RCC 7860 (cell line): ENCODE measurements at regions not wholly inside any gene's neighbourhood (a gene's known extent, or its start where the extent isn't known, plus 50 kb on each side); places are given as distances from the start of the nearest gene placed in this dataset.
A peak's percentile ranks its signal among the peaks of the same experiment; 100 is the strongest.
"Not testable (repeated sequence)": the region's sequence is repeated elsewhere in the genome, so short reads cannot be mapped to it uniquely, and the experiment has no call there.

ENCODE experiments used
- DNase-seq: peaks from one replicate; pipeline ENCODE4 v3.0.0-alpha.2; 2015; ENCODE audit warnings: low spot score
- FAIRE-seq: peaks from 2 replicates; lab custom pipeline; 2012; peaks lifted over from hg19 to GRCh38; lab: Jason Lieb, UNC

DNA sequence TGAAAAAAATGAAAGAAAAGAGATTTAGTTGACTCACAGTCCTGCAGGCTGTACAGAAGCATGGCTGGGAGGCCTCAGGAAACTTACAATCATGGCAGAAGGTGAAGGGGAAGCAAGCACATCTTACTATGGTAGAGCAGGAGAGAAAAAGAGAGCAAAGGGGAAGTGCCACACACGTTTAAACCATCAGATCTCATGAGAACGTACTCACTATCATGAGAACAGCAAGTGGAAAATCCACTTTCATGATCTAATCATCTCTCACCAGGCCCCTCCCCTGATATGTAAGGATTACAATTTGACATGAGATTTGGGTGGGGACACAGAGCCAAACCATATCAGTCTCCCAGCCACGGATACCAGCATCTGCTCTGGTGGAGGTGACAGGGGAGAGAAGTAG lies 50.8 kb upstream of the CPOX start:
- no peak for FAIRE-seq
- no peak for DNase-seq

DNA sequence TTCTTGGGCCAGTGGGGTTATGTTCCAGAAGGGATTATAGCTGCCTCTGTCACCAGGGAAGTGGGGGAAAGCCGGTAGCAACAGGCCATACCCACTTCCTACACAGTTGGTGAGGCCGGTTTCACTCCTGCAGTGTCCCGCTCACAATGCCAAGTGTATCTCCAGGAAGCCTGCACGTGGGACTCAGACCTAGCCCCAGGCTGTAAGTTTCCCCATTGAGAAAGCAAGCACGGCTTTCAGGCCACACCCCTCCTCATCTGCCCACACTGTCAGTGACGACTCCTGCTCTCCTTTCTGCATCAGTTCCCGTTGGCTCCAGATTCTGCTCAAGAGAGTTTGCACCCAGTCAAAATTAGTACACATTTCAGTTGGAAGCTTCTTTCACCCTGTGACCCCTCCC lies 51.6 kb upstream of the CPOX start:
- no peak for DNase-seq
- no peak for FAIRE-seq

DNA sequence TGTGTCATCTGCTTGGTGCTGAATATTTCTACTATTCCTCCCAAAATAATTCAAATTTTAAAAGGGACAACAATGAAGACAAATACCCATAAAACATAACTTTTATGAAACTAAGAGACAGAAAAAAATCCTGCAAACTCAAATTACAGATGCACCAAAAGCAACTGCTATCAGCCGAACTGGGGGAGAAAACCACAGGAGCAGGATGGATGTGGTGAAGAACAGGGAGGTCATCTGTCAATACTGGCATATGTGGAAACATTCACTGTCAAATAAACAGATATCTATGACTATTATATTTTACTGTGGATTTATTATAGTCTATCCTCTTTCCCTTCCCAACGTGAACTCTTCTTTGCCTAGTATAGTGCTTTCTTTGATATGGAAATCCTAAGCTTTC lies 53.3 kb upstream of the CPOX start:
- no peak for DNase-seq
- FAIRE-seq = no peak

DNA sequence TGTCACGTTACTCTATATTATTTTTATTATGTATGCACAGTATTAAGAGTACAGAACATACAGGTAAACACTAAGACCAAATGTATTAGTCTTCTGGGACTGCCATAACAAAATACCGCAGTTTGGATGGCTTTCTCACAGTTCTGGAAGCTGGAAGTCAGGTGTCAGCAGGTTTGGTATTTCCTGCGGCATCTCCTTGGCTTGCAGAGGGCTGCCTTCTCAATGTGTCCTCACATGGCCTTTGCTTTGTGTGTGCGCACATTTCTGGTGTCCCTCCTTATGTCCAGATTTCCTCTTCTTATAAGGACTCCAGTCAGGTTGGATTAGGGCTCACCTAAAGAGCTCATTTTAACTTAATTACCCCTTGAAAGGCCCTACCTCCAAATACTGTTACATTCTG lies 53.8 kb upstream of the CPOX start:
- DNase-seq (no peak), FAIRE-seq (no peak)

DNA sequence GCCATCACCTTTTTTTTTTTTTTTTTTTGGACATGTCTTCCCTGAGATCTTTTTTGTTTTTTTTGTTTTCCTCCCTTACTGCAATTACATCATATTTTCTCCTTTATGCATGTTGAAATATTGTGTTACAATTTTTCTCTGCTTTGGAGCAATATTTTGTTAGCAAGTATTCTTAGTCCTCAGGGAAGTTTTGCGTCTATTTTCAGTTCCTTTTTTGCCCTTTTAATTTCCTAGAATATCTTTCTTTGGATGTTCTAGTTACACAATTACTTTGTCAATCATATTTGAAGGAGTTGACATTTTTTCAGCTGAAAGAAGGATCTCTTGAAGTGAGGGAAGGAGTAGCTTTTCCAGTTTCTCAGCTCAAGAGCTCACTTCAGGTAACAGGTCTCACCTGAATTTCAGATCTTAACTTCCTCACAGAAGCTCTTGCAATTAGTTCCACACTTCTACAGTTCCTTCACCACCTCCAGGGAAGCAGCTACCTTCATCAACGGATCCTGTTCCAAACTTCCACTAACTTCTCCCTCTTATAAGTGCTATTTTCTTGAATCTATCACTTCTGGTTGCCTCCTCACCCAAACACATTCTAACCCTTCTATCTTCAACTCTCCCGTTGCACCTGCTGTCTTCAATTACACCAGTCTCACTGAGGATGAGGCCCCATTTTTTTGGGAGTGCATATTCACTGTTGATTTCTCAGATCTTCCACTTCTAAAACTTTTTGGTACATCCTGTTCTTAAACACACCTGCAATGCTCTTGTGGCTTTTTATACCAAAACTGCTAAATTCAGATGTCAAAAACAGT lies 57.8 kb upstream of the CPOX start:
- no peak for DNase-seq
- FAIRE-seq = no peak

DNA sequence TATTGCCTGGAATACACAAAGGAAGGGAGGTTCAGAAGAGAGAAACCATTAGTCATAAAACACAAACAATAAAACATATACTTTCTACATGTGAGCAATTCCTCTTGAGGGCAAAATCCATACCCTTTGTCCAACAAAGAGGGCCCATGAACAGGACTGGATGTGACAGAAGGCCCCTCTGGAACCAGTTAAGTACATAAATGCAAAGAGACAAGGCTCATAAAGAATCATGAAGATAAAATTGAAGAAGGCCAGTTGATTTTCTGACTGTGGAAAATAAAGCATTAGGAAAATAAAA lies 58.3 kb upstream of the CPOX start:
- DNase-seq (no peak), FAIRE-seq (no peak)

DNA sequence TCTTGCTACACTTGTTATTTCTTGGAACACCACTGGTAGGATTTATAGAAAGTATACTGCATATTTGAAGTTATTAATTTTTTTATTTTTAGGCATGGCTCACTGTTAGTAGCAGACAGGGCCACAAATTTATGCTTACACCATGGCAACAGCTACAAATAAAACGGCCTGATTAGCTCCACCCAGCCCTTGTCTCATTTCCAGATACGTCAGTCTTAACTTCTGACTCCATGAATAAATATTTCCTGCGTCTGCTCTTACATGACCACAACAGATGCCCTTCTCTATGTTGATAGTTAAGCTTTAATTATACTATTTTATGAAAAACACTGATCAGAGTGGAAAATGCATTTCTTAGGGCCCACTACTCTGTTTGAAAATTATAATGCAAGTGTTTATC lies 62.3 kb upstream of the CPOX start:
- FAIRE-seq = no peak
- no peak for DNase-seq

DNA sequence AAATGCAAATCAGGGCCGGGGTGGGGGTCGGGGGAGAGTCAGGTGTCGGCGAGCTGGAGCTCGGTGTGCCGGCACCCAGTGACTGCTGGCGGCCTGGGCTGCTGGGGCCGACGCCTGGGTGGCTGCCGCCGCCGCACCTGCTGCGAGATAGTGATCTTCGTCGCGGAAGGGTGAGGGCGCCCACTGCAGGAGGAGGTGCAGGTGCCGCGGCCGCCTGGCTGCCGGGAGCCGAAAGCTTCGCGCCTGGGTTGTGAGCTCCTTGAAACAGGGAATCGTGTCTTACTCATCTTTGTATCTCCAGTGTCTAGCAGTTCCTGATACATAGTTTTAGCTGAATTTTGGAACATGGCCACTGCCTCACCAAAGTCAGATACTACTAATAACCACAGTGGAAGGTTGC lies 64.0 kb upstream of the CPOX start:
- DNase-seq (no peak), FAIRE-seq (no peak)

DNA sequence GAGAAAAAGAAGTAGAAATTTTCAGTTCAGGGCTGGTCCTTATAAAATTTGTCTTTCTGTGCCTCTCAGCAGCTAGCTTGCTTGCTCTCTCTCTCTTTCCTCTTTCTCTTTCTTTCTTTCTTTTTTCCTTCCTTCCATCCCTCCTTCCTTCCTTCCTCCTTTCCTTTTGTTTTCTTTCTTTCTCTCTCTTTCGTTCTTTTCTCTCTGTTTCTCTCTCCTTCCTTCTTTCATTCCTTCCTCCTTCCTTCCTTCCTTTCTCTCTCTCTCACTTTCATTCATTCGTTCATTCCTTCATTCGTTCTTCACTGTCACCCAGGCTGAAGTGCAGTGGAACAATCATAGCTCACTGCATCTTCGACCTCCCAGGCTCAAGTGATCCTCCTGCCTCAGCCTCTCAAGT lies 69.3 kb upstream of the CPOX start:
- FAIRE-seq (no peak), DNase-seq (no peak)

DNA sequence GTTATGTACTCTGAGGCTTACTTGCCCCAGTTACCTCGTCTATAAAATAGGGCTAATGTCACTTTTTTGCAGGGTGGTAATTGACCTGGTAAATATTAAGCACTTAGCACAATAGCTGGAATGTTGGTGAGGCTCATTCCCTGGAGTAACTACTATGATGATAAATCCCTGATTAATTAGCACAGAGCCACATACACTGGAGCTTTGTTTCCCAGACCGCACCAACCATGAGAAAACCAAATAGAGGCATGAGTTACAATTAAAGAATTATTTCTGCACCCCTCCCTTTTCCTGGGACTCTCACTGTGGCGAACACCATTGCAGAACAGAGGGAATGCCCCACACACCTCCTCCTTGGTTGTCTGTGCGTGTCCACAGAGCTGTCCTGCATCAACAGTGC lies 76.6 kb upstream of the CPOX start:
- no peak for DNase-seq
- FAIRE-seq = no peak

DNA sequence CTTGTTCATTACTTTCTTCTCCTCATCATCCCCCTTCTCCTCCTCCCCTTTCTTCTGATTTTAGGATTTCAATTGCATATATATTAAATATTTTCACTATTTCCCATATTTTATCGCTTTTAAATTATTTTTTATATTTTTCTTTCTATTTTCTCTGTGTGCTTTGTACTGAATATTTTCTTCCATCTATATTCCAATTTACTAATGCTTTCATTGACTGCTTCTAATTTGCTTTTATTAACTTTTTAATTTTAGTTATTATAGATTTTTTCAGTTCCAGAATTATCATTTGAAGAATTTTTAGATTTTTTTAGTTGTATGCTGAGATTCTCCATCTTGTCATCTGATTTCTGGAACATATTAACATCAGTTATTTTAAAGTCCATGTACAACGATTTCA lies 83.2 kb upstream of the ST3GAL6 start:
- DNase-seq (no peak), FAIRE-seq (no peak)

DNA sequence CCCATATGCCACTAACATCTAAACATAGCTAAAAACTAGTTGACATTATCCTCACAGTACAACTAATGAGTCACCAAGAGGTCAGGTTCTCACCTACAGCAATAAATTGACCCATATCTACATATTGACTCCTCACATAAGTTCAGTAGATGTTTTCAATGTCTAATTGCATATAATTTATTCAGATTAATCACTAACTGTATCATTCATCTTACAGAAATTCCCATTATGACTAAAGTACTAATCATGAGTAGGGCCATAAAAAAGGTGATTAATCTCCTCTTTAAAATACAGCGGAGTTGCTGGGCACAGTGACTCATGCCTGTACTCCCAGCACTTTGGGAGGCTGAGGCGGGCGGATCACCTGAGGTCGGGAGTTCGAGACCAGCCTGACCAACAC lies 82.4 kb upstream of the ST3GAL6 start:
- DNase-seq = peak; percentile 67
- FAIRE-seq = peak; percentile 81

DNA sequence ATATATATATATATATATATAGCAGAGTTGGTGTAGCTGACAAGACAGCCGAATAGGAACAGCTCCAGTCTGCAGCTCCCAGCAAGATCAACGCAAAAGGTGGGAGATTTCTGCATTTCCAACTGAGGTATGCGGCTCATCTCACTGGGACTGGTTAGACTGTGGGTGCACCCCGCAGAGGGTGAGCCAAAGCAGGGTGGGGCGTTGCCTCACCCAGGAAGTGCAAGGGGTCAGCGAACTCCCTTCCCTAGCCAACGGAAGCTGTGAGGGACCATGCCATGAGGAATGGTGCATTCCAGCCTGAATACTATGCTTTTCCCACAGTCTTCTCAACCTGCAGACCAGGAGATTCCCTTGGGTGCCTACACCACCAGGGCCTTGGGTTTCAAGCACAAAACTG lies 81.7 kb upstream of the ST3GAL6 start:
- FAIRE-seq (no peak), DNase-seq (no peak)

DNA sequence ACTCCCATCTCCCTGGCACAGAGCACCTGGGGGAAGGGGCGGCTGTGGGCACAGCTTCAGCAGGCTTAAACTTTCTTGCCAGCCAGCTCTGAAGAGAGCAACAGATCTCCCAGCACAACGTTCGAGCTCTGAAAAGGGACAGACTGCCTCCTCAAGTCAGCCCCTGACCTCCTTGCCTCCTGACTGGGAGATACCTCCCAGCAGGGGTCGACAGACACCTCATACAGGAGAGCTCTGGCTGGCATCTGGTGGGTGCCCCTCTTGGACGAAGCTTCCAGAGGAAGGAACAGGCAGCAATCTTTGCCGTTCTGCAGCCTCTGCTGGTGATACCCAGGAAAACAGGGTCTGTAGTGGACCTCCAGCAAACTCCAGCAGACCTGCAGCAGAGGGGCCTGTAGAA lies 80.7 kb upstream of the ST3GAL6 start:
- FAIRE-seq = not testable (repeated sequence)

DNA sequence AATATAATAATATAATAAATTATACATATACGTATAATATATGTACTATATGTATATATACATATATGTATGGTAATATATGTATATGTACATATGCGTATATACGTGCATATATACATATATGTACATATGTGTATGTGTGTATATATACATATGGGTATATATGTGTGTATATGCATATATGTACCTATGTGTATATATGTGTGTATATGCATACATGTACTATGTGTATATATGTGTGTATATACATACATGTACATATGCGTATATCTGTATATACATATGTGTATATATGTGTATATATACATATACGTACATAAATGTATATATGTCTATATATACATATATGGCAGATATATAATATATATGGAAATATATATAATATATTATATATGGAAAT lies 74.8 kb upstream of the ST3GAL6 start:
- FAIRE-seq = no peak
- no peak for DNase-seq

More for the DNA sequence above, 80.7 kb upstream of the ST3GAL6 start:
- DNase-seq = not testable (repeated sequence)

DNA sequence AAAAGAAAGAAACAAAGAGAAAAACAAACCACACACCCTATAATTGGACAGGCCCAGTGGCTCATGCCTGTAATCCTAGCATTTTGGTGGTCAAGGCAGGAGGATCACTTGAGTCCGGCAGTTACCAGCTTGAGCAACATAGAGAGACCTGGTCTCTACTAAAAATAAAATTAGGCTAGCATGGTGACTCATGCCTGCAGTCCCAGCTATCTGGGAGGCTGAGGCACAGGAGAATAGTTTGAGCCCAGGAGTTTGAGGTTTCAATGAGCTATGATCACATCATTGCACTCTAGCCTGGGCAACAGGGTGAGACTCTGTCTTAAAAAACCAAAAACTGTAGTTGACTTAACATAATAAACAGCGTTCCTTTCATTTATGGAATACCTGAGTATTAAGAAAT lies 72.3 kb upstream of the ST3GAL6 start:
- no peak for FAIRE-seq
- DNase-seq = no peak

DNA sequence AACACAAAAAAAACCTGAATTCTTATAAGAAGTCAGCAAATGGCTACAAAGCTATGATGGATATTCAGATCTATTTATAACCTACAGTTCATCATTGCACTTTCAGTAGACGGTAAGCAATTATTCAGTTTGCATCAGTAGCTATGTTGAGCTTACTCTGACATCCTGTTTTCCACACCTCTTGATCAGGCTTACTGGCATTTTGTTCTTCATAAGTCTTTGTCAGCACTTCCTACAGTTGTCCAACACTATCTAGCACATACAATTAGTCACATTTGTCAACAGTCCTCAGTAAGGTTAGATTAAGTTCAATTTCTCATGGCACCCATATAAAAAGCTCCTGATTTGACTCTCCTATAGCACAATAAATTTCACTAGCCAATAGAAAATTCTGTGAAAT lies 71.2 kb upstream of the ST3GAL6 start:
- DNase-seq (no peak), FAIRE-seq (no peak)

DNA sequence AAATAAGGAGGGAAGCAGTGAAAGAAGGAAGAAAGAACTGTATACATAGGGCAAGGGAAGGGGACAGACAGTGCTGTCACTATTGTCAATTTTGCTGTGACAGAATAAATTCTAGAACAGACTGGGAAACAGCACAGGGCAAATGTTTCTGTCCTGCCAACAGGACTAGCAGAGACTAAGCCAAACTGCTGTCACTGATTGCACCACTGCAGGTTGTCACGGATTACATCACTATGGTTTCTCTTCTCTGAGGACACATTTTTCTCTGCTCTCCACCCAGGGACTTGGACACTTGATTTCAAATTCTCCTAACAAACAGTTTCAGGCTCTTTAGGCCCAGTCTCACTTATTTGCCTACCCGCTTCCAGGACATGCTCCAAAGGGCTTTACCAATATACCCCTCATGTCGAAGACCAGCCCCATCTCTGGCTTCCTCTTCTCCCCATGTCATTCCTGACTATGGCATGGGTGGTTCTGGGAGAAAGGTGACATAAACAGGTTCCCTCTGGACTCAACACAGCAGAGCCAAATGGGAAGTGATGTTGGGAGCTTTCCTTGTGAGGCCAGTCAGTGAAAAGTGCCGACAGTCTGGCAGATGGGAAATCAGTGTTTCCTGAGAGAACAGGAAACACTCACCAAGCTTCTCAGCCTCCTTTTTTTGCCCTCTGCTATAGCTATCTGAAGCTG lies 70.2 kb upstream of the ST3GAL6 start:
- DNase-seq (no peak), FAIRE-seq (no peak)

DNA sequence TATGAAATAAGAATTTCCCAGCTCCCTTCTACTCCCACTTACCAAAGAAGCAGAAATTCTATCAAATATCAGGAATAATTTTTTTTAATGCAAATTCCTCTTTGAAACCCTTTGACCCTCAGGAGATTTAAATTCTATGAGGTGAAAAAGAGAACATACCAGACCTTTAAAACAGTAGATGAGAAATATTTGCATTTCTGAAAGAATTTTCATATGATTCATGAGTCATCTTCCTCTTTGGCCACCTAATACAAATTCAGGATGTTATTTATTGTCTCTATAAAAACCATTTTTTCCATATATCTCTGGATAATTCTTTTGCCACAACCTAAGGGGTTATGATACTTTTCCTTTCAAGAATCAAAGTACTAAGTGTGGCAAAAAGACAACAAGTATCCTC lies 67.3 kb upstream of the ST3GAL6 start:
- DNase-seq (no peak), FAIRE-seq (no peak)

DNA sequence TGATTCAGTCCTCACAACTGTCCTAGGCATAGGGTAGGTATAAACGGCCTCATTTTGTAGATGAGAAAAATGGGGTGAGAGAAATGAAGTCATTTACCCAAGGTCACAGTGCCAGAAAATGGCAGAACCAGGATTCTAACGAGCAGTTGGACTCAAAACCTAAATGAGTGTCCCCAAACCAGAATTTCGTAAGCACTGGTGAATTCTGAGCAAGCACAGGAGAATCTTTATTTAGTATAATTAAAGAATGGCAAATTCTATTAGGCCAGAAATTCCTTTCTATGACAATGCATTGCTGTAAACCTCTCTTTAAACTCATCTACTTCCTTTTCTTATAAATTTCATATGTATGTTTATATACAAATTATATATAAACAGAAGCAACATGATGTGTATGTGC lies 66.8 kb upstream of the ST3GAL6 start:
- FAIRE-seq, DNase-seq: not testable (repeated sequence)

DNA sequence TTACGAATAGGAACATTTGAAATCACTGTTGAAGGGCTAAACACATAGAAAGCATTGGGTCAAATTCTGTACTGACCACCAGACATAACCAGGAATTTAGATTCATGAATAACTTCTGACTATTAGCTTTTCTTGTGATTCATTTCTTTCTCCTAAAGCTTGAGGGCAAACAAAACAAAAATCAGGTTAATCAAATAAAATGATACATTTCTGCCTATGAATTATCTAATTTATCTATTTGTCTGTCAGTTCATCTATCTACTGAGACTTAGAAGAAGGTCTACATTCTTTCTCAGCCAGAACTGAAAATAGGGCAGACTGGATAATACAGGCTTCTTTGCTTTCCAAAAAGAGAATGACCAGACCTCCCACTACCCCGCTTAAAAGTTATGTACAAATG lies 65.9 kb upstream of the ST3GAL6 start:
- FAIRE-seq = no peak
- no peak for DNase-seq

DNA sequence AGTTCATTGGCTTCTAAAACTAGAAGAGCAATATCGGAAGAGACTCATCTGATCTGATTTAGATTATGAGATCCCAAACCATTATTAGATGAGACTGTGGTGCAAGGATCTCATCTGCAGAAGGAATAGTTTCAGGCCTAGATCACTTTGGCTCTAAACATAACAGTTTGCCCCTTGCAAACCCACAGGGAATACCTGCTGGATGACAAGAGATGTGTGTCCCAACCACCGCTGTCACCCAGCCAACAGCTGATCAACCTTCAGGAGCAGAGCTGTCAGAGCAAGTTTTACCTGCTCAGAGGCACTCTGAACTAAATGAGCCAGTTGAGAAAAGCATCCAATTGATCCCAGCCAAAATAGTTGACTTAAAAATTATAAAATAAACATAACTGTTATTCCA lies 64.0 kb upstream of the ST3GAL6 start:
- FAIRE-seq (no peak), DNase-seq (no peak)
